B cell (primary cell): ENCODE measurements at regions not wholly inside any gene's neighbourhood (a gene's known extent, or its start where the extent isn't known, plus 50 kb on each side); places are given as distances from the start of the nearest gene placed in this dataset.

Experiments used
- ATAC-seq: fragments of 200-7000 bp; cut with Tn5 transposase; one replicate; pipeline ENCODE4 v1.10.0; 2021; ENCODE audit warnings: low read depth, mild to moderate bottlenecking, moderate number of reproducible peaks, moderate library complexity
- CTCF ChIA-PET: fragments of 350-600 bp; sonication (Branson Sonifier 250); formaldehyde crosslinking; loops from one replicate; lab custom pipeline; 2021; ENCODE audit warnings: antibody characterized with exemption, inconsistent platforms; lab: Charles Lee
- POLR2A ChIA-PET: fragments of 350-600 bp; sonication (Branson Sonifier 250); formaldehyde crosslinking; loops from one replicate; lab custom pipeline; 2021; ENCODE audit warnings: antibody characterized with exemption; lab: Charles Lee
- DNase-seq: peaks from one replicate; pipeline ENCODE4 v3.0.0; 2013
- H2AFZ ChIP-seq: 2 replicates; pipeline ENCODE4 v1.6.1; 2012; ENCODE audit warnings: mild to moderate bottlenecking, low read depth, low read length; ENCODE audit not compliant: insufficient read depth, poor library complexity, severe bottlenecking
- H3K27ac ChIP-seq, 2 donors: 1 replicate in 1 of 2; 2 replicates in 1 of 2; pipeline ENCODE4 v1.5.1; 2012 to 2013; ENCODE audit warnings: low read length in 2 of 2, mild to moderate bottlenecking in 2 of 2, moderate library complexity in 1 of 2
- H3K27me3 ChIP-seq, 4 experiments: fragments of 200-600 bp in 1 of 4; sonication (generic) in 1 of 4; replicated peaks in 1 of 4; 1 replicate in 2 of 4; 2 replicates in 2 of 4; pipeline versions ENCODE4 v1.6.1 to v1.7.0; 2013 to 2016; ENCODE audit warnings: low read length in 3 of 4, mild to moderate bottlenecking in 2 of 4, mixed read lengths in 1 of 4, moderate library complexity in 1 of 4; ENCODE audit not compliant: insufficient read depth in 4 of 4, control insufficient read depth in 3 of 4; ENCODE audit errors: control extremely low read depth in 1 of 4
- H3K36me3 ChIP-seq, 2 experiments: replicated peaks in 1 of 2; 1 replicate in 1 of 2; 2 replicates in 1 of 2; pipeline versions ENCODE4 v1.6.1 to v1.7.1; 2013; ENCODE audit warnings: low read length in 1 of 2; ENCODE audit not compliant: insufficient read depth in 2 of 2, control insufficient read depth in 1 of 2; ENCODE audit errors: control extremely low read depth in 1 of 2, extremely low read depth in 1 of 2
- H3K4me1 ChIP-seq, 2 donors: fragments of 200-600 bp in 1 of 2; sonication (generic) in 1 of 2; 1 replicate in 1 of 2; 2 replicates in 1 of 2; pipeline versions ENCODE4 v1.5.1 to v1.6.1; 2013 to 2017; ENCODE audit warnings: low read length in 2 of 2; ENCODE audit not compliant: control insufficient read depth in 2 of 2, insufficient read depth in 2 of 2
- H3K4me2 ChIP-seq: replicated peaks from 2 replicates; pipeline ENCODE3; 2012; ENCODE audit warnings: mild to moderate bottlenecking, low read depth, low read length; ENCODE audit not compliant: poor library complexity, severe bottlenecking
- H3K4me3 ChIP-seq, 5 experiments: fragments of 200-600 bp in 1 of 5; sonication (generic) in 1 of 5; 1 replicate in 3 of 5; 2 replicates in 2 of 5; pipeline versions ENCODE4 v1.5.1 to v1.7.0; 2011 to 2016; ENCODE audit warnings: low read length in 4 of 5, mild to moderate bottlenecking in 4 of 5, low read depth in 2 of 5, control low read depth in 1 of 5, moderate library complexity in 1 of 5; ENCODE audit not compliant: insufficient read depth in 1 of 5; ENCODE audit errors: control extremely low read depth in 1 of 5, extremely low read depth in 1 of 5
- H3K79me2 ChIP-seq: fragments of 200-600 bp; sonication (generic); one replicate; pipeline ENCODE4 v1.6.0; 2016; ENCODE audit warnings: low read length; ENCODE audit not compliant: control insufficient read depth, insufficient read depth
- H3K9ac ChIP-seq: fragments of 200-600 bp; sonication (generic); 2 replicates; pipeline ENCODE4 v1.6.1; 2017; ENCODE audit warnings: mild to moderate bottlenecking, low read length, moderate library complexity
- H3K9me3 ChIP-seq, 3 donors: one replicate each; pipeline versions ENCODE4 v1.6.1 to v1.7.1; 2013; ENCODE audit warnings: low read length in 2 of 3; ENCODE audit not compliant: control insufficient read depth in 2 of 3, insufficient read depth in 1 of 3; ENCODE audit errors: control extremely low read depth in 1 of 3
- H4K20me1 ChIP-seq: 2 replicates; pipeline ENCODE4 v1.6.0; 2012; ENCODE audit warnings: mild to moderate bottlenecking, low read length; ENCODE audit not compliant: insufficient read depth, control insufficient read depth, poor library complexity, severe bottlenecking
- H3K27ac Mint-ChIP-seq: one replicate; pipeline ENCODE4 v1.8.0; 2021; ENCODE audit warnings: mixed read lengths
- H3K27me3 Mint-ChIP-seq: one replicate; pipeline ENCODE4 v1.8.0; 2021; ENCODE audit warnings: mixed read lengths
- H3K4me1 Mint-ChIP-seq: one replicate; pipeline ENCODE4 v1.8.0; 2021; ENCODE audit warnings: mixed read lengths
- H3K4me3 Mint-ChIP-seq: one replicate; pipeline ENCODE4 v1.8.0; 2021; ENCODE audit warnings: mixed read lengths
- H3K9me3 Mint-ChIP-seq: one replicate; pipeline ENCODE4 v1.8.0; 2022; ENCODE audit warnings: mixed read lengths; ENCODE audit not compliant: insufficient read depth
- EZH2 ChIP-seq: IDR thresholded peaks from 2 replicates; pipeline ENCODE4 v1.6.1; 2012; ENCODE audit warnings: borderline replicate concordance, low read depth, mild to moderate bottlenecking, moderate library complexity, low read length; ENCODE audit not compliant: insufficient read depth, poor library complexity, severe bottlenecking
- WGBS: methylation state at CpG from one replicate; pipeline ENCODE4 v1.1.5; 2013; ENCODE audit warnings: missing lambda C conversion rate; ENCODE audit not compliant: insufficient coverage; 5-methylcytosine and 5-hydroxymethylcytosine counted together
- intact Hi-C: fragments of 100-400 bp; cut with micrococcal nuclease; formaldehyde crosslinking; loops from one replicate; pipeline ENCODE4 v1.10.0; 2022
- TF ChIP-seq, protein P1 (sequence below): fragments of 200-600 bp; IDR thresholded peaks from one replicate; pipeline ENCODE4 v1.8.0; 2022; ENCODE audit warnings: antibody characterized with exemption, mild to moderate bottlenecking

DNA sequence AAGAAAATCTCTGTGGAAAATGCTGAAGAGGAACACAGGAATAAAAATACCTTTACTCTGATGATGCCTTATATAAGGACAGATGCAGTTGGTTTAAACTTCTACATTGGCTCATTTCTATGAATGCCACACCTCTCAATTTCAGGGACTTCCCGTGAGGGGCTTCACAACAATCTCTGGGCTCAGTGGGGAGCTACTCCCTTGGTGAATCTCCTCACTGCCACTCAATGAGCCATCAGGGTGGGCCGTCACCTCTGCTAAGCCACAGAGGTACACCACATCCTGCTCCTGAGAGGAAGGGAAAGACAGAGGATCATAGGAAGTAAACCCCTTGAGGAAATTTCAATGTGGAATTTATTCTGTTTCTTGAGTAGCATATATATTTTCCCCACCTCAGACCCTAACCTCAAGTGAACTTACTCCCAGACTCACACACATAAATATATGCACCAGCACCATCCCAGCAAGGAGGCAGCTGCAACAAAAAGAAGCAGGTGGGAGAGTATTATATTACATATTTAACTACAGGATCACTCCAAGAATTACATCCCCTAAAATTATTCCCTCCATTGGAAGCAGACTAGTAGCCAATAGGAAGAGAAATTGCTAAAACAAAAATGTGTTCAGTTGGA is 63.3 kb upstream of the PRSS1 start:
- Histone ChIP-seq H3K27me3 (peaks cover 0 to 3% (median 0%) of the 10 kb centered on the region in 4 experiments), H4K20me1 (no peaks in the 10 kb centered on the region), H3K79me2 (no peaks in the 10 kb centered on the region), H2AFZ (no peak overlapping the region), H3K36me3 (no peaks in the 10 kb centered on the region), H3K9me3 (no peaks in the 10 kb centered on the region), H3K9ac (no peak overlapping the region), H3K4me3 (no peak overlapping the region), H3K27ac (no peak overlapping the region), H3K4me1 (peaks cover 5% of the 10 kb centered on the region in 2 donors), H3K4me2 (no peak overlapping the region)
- intact Hi-C loops, result no loop called here
- Mint-ChIP-seq H3K27me3 (peaks cover 19% of the 10 kb centered on the region), H3K4me3 (no peak overlapping the region), H3K27ac (no peak overlapping the region), H3K9me3 (no peaks in the 10 kb centered on the region), H3K4me1 (peaks cover 13% of the 10 kb centered on the region)
- ChIA-PET CTCF (interaction anchor here (1.2 to 3.9 kb wide), 2 partner anchors 97 to 125 kb away, joined by 4 to 23 read pairs; no protein-coding TSS in a partner anchor), POLR2A (no interaction called here)
- WGBS, result 40% methylated on average over 1 of the region's 2 CpGs
- no peak for DNase-seq
- TF ChIP-seq, protein P1, sequence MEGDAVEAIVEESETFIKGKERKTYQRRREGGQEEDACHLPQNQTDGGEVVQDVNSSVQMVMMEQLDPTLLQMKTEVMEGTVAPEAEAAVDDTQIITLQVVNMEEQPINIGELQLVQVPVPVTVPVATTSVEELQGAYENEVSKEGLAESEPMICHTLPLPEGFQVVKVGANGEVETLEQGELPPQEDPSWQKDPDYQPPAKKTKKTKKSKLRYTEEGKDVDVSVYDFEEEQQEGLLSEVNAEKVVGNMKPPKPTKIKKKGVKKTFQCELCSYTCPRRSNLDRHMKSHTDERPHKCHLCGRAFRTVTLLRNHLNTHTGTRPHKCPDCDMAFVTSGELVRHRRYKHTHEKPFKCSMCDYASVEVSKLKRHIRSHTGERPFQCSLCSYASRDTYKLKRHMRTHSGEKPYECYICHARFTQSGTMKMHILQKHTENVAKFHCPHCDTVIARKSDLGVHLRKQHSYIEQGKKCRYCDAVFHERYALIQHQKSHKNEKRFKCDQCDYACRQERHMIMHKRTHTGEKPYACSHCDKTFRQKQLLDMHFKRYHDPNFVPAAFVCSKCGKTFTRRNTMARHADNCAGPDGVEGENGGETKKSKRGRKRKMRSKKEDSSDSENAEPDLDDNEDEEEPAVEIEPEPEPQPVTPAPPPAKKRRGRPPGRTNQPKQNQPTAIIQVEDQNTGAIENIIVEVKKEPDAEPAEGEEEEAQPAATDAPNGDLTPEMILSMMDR, result no peak
- no peak for TF ChIP-seq EZH2
- ATAC-seq, result no peak

DNA sequence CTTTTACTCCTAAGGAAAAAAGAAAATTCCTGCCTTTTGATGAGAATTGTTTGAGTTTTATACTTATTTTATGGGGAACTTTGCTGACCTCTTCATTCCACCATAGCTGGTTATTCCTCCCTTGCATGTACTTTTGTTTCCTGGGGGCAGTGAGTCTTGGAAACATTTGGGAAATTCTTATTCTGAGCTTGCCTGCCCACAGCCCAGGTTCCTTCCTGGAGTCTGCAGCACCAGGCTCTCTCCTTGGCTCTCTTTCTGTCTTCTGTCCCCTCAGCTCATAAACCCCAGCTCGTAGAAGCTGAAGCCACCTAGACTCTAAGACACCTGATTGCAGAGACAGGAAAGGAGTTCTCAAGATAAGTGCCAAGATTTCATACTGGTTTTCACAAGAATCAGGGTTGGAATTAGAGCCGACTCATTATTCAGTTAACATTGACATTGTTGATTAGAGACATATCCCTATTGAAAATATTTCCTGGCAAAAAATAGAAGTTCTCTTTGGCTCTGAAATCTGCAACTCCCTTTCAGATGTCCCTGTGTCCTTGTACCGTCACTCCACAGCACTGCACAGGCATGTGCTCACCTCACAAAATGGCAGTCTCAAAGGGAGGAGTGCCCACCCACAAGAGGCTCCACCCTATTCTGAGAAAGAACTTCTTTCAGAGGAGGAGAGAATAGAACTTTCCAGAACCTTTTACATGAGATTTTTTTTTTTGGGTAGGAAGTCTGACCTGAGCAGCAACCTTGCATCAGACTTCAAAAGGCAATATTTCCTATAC is 67.8 kb upstream of the PRSS1 start:
- CTCF ChIA-PET, result interaction anchor here (0.7 to 1.4 kb wide), 4 partner anchors 10 to 559 kb away, joined by 3 to 4 read pairs (median 3); no protein-coding TSS in a partner anchor
- no peaks in the 10 kb centered on the region for H3K9me3 ChIP-seq

More for the DNA sequence above, 67.8 kb upstream of the PRSS1 start:
- Histone ChIP-seq H3K4me1 (no peaks in the 10 kb centered on the region), H3K36me3 (no peaks in the 10 kb centered on the region), H4K20me1 (no peaks in the 10 kb centered on the region), H3K27ac (no peak overlapping the region), H2AFZ (no peak overlapping the region), H3K27me3 (no peaks in the 10 kb centered on the region), H3K4me3 (no peak overlapping the region), H3K79me2 (no peaks in the 10 kb centered on the region), H3K9ac (no peak overlapping the region), H3K4me2 (no peak overlapping the region)
- no peak for ATAC-seq
- Mint-ChIP-seq H3K27me3 (peaks cover 23% of the 10 kb centered on the region), H3K4me3 (no peak overlapping the region), H3K4me1 (peaks cover 4% of the 10 kb centered on the region), H3K27ac (no peak overlapping the region), H3K9me3 (peaks cover 2% of the 10 kb centered on the region)
- no peak for DNase-seq
- intact Hi-C loops, result no loop called here
- TF ChIP-seq, protein P1, result no peak
- no peak for TF ChIP-seq EZH2
- WGBS, result 100% methylated on average over 1 of the region's 3 CpGs
- POLR2A ChIA-PET, result no interaction called here
